T-helper 1 cell treated with Interleukin-12 subunit alpha and Interleukin-12 subunit beta and Interleukin-4 antibody, amounts not matched to agents 30 ng/mL and 1 ng/mL, for 36 hours (primary cell): ENCODE measurements at regions not wholly inside any gene's neighbourhood (a gene's known extent, or its start where the extent isn't known, plus 50 kb on each side); places are given as distances from the start of the nearest gene placed in this dataset.

Experiments used
- intact Hi-C: fragments of 100-400 bp; cut with micrococcal nuclease; formaldehyde crosslinking; loops from one replicate; pipeline ENCODE4 v1.15.1; 2024

DNA sequence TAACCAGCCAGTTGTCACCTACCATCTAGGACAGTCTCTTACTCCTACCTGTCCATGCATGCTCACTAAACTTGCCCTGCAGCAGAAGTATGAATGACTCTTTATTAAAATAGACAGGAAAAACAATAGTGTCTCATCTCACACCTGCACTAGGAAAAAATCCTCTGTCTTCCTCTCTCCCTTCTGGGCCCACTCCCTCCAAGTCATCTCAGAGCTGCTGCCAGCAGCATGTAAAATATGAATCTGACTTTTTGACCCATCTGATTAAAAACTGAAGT is 93.5 kb upstream of the THBS1 start:
- intact Hi-C loops: no loop called here

DNA sequence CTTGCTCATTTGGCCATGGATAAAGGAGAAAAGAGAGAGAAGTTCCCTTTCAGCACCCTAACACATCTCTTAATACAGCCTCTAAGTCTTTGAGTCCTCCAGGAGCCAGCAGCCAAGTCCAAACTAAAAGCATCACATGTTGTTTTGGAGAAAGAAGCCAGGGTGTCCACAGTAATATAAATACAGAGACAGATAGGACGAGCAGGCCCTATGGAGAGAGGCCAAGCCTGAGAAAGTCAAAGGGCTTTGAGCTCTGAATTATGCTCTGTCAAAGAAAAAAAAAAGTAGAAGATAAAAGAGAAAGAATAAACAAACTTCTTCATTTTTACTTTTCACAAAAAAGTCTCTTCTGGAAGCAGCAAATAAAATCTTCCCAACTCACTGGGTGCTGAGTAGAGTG is 92.4 kb upstream of the THBS1 start:
- intact Hi-C loops: no loop called here

DNA sequence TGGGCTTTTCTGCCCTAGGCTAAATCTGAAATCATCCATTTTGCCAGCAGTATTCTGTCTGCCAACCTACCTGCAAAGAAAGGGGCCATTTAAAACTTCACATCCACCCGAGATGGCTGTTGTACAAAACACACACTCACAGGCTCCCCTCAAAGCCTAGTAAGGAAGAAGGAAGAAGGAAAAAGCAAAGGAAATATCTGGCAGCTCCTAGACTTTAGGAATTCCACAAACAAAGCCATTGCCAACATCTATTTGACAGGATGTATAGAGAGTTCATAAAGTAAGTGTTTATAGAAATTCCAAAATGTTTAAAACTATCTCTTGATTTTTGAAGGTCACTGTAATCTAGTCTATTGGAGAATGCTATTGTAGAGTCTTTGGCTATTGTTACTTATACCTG is 91.9 kb upstream of the THBS1 start:
- intact Hi-C loops: no loop called here

DNA sequence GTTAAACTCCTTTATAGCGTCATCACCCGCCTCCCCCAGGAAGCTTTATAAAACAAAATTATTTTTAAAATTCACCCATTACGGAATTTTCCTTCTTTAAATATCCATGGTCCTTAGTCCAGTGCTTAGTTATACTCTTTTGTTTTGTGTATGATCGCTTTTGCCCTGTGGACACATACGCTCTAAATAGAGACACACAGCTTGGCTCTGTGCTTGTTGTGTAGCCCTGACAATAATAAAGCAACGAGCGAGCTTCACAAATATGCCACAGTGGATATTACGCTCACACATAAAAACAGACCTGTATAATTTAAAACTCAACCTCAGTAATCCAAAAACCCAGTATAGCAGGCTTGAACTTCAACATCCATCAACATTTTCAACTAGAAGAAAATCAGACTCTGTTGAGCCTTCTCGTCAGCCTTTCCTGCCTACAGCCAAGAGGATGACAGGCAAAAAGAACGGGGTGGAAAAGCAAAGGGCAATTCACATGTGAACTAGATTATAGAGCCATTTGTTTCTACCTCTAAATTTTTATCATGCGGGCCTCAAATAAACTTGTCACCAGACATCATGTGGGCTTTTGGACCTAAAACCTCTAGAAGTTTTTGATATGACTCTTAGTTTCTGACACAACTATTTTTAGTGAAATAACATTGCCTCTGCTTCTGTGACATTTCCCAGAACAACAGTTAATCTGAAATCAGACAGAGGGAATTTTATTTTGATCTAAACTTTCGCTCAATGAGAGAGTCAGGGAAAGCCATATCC is 89.6 kb upstream of the THBS1 start:
- intact Hi-C loops: no loop called here

DNA sequence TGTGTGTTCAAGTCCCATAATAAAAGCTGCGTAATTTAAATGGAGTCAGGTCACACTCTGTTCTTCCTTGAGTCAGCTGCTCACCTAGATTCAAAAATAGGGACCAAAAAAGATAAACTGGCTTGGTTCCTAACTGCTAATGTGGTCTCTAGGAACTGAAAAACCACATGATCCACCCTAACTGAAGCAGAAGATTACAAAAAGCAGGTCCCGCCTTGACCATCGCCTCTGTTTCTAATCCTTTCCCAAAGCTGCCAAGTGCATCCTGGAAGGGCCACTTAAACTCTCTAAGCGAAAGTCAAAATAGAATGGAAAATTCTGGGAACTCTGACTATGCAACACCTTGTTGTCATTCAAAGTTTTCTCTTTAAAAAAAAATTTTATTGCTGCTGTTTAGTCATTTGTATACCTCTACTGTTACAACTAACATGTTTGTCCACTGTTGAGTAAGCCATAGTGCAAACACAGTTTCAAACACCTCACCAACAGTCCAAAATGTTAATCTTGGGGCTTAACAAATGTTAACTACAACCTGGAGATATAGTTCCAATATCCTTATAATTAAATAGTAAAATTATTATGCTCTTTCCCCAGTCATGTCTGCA is 88.9 kb upstream of the THBS1 start:
- intact Hi-C loops: no loop called here

DNA sequence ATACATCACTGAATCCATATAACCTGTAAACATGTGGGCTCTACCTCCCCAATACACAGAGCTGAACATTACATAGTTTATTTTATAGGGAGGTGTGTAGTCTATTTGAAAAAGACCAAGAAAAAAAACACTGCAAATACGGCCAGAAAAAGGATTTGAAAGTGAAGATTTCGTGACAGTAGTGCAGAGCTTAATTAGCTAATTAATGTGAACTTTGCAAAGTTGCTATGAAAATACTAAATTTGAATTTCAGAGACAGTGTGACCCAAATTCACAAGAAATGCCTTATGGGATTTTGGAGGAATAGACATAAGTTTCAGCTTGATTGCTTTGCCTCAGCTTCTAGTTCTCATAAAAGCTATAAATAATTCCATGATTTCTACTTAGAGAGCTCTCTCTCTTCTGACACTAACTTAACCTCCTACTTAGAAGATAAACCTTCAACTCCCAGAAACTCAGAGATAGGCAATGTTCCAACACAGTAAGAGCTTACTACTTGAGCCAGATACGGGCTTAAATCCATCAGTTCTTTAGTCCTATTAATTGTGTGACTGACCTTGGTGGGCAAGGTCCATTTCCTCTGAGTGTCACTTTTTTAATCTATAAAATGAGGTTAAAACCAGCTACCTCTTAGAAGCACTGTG is 87.3 kb upstream of the THBS1 start:
- intact Hi-C loops: no loop called here

DNA sequence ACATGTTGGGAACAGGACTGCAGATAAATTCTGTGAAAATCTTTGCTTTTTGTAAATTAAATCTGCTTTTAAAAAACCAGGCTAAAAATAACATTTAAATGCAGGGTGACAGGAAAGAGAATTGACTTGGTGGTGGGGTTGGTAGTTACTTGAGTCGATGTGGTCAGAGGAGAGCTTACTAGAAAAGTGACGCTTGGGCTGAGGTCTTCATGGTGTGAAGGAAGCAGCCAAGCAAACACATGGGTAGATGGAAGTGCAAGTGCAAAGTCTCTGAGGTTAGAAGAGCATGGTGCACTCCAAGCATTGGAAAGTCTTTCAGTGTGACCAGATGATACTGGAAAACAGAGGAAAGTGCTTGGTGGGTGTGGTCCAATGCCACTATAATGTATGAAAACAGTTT is 86.4 kb upstream of the THBS1 start:
- intact Hi-C loops: no loop called here

DNA sequence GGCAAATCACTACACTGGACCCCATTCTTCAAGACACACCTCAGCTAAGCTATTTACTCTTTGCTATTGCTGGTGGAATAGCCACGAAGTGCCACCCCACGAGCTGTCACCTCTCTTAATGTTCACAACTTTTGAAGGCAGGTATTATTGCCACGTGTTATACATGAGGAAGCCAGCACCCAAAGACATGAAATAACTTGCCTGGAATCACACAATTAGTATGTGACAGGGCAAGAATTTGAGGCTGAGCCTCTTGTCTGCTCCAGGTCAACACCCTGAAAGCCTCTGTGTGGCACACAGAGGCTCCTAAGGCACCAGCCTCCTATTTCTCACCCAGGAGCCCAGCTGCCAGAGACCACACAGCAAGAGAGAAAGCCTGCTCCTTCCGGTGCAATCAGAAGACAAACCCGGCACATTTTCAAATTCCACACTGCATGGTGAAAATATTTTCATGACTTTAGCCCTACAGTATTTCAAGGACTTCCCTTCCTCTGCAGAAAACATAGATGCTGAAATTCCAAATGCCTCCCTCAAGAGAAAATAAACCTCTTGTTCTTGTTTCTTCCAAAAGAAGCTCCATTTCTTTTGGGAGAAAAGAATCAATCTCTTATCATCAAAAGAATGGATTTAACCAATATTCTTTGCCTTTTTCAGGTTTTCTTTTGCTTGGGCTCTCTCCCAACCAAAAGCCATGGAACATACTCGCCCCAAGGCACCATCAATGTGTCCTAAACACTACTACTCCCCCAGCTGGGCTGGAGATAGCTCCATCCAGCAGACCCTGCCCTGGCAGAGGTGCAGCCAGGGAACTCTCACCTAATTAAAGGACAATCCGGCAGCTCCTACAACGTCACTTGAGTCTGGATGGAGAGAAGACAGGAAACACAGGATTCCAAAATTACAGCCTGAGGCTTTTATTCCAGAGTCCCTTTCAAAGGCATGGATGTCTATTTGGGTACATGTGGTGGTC is 84.7 kb upstream of the THBS1 start:
- intact Hi-C loops: loop anchor here (5.0 kb wide), 1 partner anchor 354 kb away; no protein-coding TSS in a partner anchor

DNA sequence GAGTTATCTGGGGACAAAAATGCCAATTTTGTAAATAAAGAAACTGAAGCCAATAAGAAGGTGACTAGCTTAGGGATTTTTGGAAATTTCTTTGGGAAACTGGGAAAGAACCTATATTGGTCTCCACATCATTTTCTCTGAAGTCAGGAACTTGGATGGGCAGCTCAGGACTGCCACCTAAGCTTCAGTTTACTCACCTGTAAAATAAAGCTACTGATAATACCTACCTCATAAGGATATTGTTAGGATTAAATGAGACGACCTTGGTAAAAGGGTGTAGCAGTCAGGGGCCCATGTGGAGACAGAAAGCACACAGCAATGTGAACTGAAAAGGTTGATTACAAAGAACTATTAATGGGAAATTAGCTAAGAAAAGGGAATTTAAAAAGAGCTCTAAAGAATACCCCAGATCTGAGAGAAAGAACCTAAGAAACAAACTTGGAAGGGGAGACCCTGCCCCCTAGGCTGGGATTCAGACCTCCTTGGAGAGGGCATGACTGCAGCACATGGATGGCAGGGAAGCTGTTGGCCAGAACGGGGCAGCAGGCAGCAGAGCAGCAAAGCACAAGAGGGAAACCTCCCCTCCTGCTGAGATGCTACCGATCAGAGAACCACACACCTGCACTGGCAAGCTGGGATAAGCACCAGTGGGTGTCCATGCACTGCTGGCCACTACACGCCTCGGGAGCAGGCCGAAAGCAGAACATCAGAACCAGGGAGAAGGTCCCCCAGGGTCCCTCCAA is 83.7 kb upstream of the THBS1 start:
- intact Hi-C loops: loop anchor here (5.0 kb wide), 1 partner anchor 355 kb away; no protein-coding TSS in a partner anchor

DNA sequence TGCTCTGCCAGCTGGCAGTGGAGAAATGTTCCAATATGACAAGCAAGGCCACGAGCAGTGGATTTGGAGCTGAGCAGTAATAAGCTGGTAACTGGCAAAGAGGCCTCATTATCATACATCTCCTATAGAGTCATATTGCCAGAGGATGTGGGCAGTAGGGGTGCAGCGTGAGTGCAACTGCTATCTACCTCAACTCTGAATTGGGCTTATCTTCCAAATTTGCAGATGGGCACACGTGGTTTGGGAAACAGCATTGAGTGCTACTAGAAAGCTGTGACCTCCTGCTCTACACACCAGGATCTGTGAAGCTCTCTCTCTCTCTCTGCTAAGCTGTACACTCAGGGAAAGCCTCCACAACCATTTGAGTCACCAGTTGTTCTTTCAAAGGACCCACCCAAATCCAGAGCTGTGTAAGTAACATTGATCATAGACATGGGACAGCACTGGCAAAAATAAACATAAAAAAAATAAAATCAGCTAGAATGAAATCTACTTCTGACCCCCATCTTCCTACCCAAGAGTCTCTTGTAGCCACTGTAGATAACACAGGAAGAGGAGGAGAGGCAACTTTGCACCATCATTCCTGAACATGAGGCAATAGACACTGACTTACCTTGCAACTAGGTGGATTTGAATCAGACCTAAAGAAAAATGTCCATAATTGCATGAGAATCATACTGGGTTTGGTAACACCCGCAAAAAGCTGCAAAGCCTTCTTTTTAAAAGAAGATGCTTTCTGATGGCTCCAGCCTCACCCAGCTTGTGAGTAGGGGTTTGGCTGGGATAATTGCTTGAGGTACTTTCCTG is 82.9 kb upstream of the THBS1 start:
- intact Hi-C loops: loop anchor here (5.0 kb wide), 1 partner anchor 356 kb away; no protein-coding TSS in a partner anchor

DNA sequence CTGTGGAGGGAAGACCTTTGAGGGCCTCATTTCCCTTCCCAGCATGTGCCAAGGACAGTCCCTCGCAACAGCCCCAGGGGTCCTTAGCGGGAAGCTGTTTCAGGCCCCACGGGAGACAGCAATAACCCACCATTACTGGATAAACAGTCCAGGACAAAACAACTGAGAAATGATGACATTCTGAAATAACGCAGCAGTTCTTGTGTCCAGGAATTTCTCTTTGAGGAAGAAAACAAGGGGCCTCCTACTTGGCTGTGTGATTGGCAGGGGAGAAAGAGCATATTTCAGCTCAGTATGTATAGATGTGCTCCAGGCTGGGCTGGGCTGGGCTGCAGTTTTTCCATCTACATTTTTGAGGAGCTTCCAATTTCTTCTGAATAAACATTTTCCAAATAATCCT is 82.2 kb upstream of the THBS1 start:
- intact Hi-C loops: loop anchor here (5.0 kb wide), 1 partner anchor 356 kb away; no protein-coding TSS in a partner anchor

DNA sequence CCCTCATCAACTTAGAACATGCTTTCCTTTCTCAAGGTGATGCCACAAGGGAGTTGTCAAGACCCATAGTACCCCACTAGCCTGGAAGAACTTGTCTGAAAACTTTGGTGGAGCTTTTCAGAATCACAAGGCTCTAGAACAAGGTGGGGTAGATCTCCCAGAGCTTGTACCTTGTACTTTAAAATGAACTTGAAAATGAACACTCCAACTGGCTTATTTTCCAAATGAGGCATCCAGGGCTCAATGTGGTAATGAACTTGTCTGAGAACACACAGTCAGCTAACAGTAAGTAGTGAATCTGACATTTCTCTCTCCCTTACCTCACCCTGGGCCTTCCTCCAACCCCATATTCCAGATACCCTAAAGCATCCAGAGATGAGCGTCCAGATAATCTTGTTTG is 81.8 kb upstream of the THBS1 start:
- intact Hi-C loops: loop anchor here (5.0 kb wide), 1 partner anchor 357 kb away; no protein-coding TSS in a partner anchor

DNA sequence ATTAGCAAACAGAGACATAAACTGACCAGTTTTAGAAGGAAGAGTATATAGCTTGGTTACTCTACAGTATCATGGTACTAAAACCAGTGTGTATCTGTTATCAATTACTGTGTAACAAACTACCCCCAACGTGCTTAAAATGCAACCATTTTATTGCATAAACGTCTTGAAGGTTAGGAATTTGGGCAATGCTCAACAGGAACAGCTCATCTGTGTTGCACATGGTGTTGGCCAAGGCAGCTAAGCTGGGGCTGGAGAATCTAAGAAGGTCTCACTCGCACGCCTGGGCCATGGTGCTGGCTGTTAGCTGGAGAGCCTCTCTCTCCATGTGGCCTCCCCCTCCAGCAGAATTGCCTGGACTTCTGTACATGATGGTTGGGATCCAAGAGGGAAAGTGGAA is 81.2 kb upstream of the THBS1 start:
- intact Hi-C loops: loop anchor here (5.0 kb wide), 1 partner anchor 357 kb away; no protein-coding TSS in a partner anchor

DNA sequence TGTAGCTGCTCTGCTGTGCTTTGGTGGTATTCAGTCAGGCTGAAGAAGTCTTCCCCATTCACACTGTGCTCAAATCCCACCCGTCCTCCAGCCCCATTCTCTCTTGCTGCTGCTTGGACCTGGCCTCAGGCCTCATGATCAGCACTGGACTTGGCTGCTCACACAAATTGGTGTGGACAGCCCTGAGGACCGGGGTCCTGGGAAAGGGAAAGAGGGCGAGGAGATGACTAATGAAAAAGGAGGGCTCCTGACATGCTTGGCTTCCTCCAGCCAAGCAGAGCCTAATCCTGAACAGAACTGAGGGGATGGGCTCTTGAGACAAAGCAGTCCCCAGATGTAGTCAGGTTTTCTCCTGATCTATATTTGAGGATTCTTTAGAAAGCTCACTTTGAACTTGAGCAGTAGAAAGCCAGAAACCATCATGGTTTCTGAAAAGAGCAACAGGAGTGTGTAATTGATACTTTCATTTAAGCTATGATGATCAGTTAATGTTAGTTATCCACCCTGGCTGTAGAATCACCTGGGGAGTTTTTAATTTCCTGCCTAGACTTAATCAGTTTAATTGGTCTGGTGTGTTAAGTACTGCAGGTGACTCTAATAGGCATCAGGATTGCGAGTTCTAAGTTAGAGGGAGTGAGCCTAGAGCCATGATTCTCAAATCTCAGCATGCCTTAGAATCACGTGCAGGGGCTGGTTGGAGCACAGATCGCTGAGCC is 79.4 kb upstream of the THBS1 start:
- intact Hi-C loops: no loop called here

DNA sequence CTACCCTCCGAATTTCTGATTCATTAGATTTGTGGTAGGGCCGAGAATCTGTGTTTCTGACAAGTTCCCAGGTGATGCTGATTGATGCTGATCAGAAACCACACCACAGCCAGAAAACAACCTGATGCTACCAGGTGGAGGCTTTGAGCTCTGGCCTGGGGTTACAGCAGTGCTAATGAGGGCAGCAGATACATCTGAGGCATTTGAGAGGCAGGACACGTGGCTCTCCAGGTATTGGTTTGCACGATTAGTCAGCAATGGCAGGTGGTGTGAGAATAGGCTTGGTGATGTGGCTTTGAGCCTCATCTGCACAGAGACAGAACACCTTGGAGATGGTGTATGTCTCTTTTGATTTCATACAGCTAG is 78.8 kb upstream of the THBS1 start:
- intact Hi-C loops: no loop called here

DNA sequence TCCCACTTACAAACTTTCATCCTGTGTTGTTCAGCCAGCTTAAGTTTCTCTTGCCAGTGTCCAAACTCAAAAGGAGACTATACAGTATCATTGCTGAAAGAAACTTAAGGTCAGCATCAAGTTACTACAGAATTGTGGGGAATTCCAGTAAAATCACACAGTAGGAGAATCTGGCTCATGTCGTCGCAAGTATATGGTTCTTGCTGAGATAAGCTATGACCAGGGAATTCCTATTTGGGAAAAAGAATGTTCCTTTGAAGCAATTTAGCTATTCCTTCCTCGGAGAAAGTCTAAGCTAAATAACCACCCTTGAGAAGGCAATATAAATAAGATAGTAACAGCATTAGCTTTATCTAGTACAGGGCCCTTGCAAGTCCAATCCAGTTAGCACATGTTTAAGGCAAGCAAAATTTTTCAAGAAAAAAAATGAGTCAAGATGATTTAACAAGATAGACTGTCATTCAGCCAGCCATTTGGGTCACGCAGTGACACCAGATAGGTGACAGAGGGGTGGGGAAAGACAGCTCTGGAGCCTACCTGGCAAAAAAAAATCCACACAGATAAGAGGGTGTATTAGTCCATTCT is 78.2 kb upstream of the THBS1 start:
- intact Hi-C loops: no loop called here

DNA sequence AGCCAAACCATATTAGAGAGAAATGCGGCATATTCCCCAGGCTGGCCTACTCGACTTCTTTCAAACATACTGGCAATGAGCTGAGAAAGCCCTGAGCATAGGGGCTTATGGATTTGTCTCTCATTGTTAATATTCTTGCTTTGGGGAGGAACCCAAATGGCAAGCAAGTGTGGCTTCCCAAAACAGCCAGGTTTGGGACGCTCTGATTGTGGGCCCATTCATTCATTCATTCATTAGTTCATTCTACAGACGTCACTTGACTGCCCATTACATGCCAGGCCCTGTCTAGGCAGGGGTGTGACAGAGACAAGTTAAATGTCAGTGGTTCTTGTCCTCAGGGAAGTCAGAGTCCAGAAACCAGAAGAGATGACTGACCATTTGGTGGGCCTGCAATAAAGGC is 77.4 kb upstream of the THBS1 start:
- intact Hi-C loops: no loop called here

DNA sequence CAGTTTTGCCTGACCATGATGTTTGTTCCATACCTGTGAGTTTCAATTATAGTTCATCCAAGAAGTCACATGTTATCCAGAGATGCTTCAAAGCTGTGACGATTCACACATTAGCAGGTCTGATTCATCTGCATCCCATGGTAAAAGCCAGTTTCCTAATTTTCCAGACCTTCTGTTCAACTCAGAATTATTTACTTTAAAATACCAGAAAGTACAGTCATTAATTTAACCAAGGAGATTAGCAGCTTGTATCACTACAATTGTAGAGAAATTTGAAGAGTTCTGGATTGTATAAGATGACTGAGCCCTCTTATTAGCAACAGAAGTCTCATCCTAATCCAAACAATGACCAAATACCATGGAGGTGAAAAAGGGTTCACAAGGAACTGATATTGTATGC is 76.1 kb upstream of the THBS1 start:
- intact Hi-C loops: no loop called here

DNA sequence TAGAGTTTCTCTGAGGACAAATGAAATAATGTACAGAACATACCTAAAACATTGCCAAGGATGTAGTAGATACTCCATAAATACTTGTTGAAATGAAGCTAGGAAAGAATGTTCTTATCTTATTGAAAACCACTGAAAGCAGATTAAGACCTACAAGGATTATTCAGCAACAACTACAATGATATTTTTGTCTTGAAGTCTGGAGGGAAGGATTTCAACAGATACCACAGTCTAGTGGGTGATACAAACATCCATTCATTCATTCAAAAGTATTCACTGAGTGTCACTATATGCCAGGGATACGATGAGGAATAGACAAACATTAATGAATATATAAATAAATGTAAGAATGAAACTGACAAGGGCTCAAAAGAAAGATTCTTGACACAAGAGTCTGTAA is 74.7 kb upstream of the THBS1 start:
- intact Hi-C loops: no loop called here
